Inflammatory macrophage (primary cell): ENCODE measurements at regions not wholly inside any gene's neighbourhood (a gene's known extent, or its start where the extent isn't known, plus 50 kb on each side); places are given as distances from the start of the nearest gene placed in this dataset.

Source experiments
- DNase-seq, 2 donors: peaks; one replicate each; pipeline ENCODE4 v3.0.0-alpha.2; 2020 to 2022

DNA sequence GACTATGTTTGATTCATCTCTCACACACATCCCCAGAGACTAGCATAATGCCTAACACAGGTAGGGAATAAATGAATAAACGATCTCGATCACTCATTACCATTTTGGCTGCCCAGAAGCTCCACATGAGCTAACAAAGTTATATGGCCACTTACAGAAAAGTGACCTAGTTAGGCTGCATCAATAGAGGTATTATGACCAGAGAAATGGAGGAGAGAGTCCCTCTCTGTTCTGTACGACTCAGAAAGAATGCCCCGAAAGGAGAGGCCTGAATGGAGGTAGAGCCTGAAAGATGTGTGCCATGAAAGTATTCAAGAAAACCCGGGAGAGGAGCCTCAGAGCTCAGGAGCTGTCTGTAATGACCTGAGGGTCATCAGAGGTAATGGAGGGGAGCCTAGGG lies 208.2 kb upstream of the GRIK3 start:
- no peak for DNase-seq

- no peak for DNase-seq
Observed at GRCh38 chr1:37243368-37244082, 209.2 kb upstream of the GRIK3 start.

- no peak for DNase-seq
Observed at GRCh38 chr1:37244083-37244480, 209.8 kb upstream of the GRIK3 start.

GRCh38 chr1:37244815-37245214 lies 210.5 kb upstream of the GRIK3 start:
- DNase-seq = no peak

- DNase-seq = no peak
Observed at GRCh38 chr1:37246631-37247030, 212.3 kb upstream of the GRIK3 start.

DNA sequence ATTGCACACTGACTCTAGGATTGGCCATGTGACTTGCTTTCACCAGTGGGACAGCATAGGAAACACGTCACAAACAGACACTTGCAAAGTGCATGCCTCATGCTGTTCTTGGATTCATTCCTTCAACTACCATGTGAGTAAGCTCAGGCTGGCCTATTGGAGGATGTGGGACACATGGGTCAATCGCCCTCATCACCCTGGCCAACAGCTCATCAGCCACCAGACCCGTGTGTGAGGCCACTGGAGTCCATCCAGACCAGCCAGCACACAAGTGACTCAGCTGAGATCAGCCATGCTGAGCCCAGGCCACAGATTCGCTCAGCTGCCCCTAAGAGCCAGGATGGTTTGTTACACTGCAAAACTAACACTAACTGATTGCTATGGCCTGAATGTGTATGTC lies 216.1 kb upstream of the GRIK3 start:
- DNase-seq = no peak

- DNase-seq = peak in 1 of 2 donors; percentile 2
Observed at GRCh38 chr1:37255136-37255795, 219.1 kb upstream of the ZC3H12A start.

GRCh38 chr1:37255868-37256267 lies 218.5 kb upstream of the ZC3H12A start:
- no peak for DNase-seq

GRCh38 chr1:37257646-37258045 lies 216.7 kb upstream of the ZC3H12A start:
- DNase-seq = no peak

GRCh38 chr1:37258068-37258467 lies 216.3 kb upstream of the ZC3H12A start:
- no peak for DNase-seq

DNA sequence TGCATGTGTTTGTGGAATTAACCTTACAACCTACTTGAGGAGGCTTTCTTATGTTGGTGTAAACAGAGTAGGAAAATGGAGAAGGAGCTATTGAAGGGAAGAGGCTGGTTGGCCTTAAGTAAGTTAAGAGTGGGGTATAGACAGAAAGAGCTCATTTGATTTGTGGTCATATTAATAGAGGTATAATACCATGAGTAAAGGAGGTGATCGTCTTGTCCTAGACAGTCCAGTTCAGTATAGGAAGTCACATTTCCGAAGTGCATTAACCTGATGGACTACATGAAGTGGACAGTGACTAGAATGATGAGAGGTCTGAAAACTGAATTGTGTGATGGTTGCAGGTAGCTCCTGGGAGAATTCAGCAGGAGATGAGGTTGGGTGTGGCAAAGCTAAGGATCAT lies 215.4 kb upstream of the ZC3H12A start:
- no peak for DNase-seq

GRCh38 chr1:37261129-37261528 lies 213.3 kb upstream of the ZC3H12A start:
- no peak for DNase-seq

DNA sequence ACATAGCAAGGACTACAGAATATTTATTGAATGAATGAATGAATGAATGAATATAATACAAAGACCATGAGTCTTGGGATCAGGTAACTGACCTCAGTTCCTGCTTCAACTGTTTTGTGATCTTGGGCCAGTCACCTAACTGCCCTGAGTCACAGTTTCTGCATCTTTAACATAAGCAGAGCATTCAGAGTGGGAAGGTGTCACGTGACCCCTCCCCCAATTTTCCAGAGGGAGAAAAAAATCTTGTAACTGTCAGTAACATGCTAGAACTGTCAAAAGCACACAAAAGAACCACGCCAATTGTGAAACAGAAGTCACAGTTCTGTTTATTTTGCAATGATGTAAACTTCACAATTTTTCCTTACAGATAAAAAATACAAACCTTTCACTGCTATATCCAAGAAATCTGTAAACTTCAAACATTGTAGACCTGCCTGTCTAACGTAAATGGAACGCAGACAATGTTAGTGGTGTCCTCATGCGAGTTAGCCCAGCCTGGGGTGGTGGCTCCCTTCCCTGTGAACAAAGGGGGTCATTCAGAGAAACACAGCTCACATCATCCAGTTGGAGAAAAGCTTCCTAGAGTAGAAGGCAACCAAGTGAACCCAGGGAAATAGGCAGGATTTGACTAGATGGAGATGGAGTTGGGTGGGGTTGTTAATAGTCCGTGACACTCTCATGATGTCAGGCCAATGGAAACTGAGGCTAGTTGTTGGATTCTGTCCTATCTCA lies 211.8 kb upstream of the ZC3H12A start:
- no peak for DNase-seq

DNA sequence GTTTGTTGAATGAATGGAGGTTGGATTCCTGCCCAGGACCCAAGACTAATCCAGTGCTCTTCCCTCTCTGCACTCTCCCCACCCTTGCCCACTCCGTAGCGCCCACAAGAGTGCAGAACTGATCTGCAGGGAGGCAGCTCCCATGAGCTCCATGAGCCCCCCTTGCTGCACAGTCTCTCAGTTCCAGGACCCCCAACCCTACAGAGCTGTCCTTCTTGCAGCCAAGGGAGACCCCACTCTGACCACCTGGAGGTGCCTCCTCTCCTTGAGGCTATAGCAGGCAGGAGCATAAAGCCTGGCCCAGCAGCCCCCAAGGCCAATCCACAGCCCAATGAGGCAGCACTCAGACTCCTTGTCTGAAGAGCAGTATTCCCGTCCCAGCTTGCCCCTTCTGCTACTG lies 209.2 kb upstream of the ZC3H12A start:
- no peak for DNase-seq

DNA sequence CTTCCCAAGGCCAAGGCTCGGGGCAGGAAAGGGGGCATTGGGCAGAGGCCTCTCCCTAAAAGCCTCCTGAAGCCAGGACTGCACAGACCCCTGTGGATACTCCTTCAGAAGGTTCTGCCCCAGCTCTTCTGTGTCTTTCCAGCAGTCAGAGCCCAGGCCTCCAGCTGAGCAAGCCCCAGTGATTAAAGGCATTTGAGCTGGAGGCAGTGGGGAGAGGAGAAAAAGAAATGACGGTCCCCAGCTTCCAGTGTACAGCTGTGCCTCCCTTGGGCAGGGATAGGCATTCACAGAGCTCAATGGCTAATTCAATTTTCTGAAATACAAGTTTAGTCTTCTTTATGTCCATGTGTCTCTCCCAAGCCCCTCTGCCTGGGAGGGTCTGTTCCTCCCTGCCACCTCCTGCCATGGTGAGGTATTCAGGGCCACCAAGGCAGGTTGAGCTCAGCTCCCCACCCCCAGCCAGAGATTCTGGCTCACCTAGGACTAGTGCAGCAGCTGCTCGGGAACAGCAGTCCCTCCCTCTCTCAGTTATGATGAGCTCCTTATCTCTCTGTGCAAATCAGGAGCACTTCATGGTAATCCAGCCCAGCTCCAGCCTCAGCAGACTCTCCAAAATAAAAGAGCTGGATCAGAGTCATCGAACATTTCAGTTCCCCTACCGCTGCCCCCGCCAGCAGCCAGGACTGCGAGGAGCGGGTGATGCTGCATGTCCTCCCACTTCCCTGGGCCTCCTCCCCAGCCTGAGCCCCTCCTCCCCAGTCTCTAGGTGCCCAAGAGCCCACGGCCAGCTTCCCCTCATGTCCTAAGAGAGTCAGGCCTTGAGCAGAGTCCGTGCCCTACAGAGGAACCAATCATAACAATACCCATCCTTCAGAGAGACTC lies 208.4 kb upstream of the ZC3H12A start:
- no peak for DNase-seq

- no peak for DNase-seq
Observed at GRCh38 chr1:37267111-37267835, 207.1 kb upstream of the ZC3H12A start.

- no peak for DNase-seq
Observed at GRCh38 chr1:37270639-37271038, 203.7 kb upstream of the ZC3H12A start.

GRCh38 chr1:37272626-37273025 lies 201.8 kb upstream of the ZC3H12A start:
- no peak for DNase-seq

DNA sequence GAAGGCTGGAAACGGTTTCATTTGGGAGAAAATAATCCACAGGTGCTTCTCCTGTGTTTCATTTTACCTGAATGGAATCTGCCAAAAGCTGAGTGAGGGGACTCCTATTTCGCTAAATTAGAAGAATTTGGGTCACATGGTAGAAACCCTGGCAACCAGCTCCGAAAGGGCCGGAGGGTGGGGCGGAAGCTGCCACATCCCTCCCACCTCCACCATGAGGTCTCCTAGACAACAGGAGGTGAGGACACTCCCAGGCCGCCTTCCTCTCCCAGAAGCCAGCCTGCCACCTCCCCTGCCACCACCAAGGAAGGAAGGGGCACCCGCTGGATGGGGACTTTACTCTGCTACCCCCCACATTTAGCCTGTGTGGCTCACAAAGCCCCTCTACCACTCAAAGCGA lies 199.9 kb upstream of the ZC3H12A start:
- DNase-seq = no peak

GRCh38 chr1:37274938-37275631 lies 199.3 kb upstream of the ZC3H12A start:
- DNase-seq = no peak

DNA sequence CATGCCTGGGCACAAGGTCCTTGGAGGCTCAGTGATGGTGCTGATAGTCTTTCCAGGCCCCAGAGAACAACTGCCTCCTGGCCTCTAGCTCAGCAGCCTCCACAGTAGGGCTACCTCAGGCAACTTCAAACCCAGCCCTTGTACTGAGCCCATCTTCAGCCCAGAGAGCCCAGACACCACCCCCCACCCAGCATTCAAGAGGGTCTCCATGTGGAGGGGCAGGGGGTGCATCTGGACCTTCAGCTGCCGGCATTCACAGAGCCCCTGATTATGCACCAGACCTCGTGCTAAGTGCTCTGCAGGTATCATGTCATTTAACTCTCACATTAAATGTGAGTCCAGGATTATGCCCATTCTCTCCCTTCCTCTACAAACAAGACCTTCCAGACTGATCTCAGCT lies 197.0 kb upstream of the ZC3H12A start:
- no peak for DNase-seq

GRCh38 chr1:37281354-37281753 lies 193.0 kb upstream of the ZC3H12A start:
- no peak for DNase-seq
